Retinal pigment epithelial cell (primary cell): ENCODE measurements at regions not wholly inside any gene's neighbourhood (a gene's known extent, or its start where the extent isn't known, plus 50 kb on each side); places are given as distances from the start of the nearest gene placed in this dataset.

Source experiments
- DNase-seq: peaks from one replicate; pipeline ENCODE4 v3.0.0-alpha.2; 2010; ENCODE audit warnings: low read depth
- H3K4me3 ChIP-seq: 2 replicates; pipeline ENCODE4 v1.5.1; 2011; ENCODE audit warnings: mild to moderate bottlenecking, low read length, control low read depth, moderate library complexity
- CTCF ChIP-seq: conservative IDR thresholded peaks from 2 replicates; pipeline ENCODE4 v1.5.1; 2011; ENCODE audit warnings: low read depth, low read length, control low read depth, inconsistent platforms

DNA sequence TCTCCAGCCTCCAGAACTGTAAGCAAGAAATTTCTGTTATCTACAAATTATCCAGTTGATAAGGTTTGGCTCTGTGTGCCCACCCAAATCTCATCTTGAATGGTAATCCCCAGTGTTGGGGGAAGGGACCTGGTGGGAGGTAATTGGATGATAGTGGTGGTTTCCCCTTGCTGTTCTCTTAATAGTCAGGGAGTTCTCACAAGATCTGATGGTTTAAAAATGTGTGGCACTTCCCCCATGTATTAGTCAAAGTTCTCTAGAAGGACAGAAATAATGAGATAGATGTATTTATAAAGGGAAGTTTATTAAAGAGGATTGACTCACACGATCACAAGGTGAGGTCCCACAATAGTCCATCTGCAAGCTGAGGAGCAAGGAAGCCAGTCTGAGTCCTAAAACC lies 56.2 kb upstream of the APBB1IP start:
- no peak overlapping the region for H3K4me3 ChIP-seq
- no peak for TF ChIP-seq CTCF
- DNase-seq: no peak

GRCh38 chr10:26384600-26384999 lies 53.5 kb upstream of the APBB1IP start:
- no peak overlapping the region for H3K4me3 ChIP-seq
- no peak for TF ChIP-seq CTCF
- DNase-seq: no peak

DNA sequence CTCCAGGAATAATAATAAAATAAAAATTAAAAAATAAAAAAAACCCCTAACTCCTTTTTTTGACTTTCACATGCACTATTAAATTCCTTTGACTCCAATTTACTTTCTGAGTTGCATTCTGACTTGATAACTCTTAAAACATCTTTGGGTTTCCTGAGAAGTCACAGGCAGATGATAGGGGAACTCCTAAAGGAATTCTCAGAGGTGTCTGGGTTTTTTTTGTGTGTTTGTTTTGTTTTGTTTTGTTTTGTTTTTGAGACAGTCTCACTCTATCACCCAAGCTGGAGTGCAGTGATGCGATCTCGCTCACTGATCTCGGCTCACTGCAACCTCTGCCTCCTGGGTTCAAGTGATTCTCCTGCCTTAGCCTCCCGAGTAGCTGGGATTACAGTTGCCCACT lies 52.7 kb upstream of the APBB1IP start:
- no peak overlapping the region for H3K4me3 ChIP-seq
- DNase-seq: no peak
- TF ChIP-seq CTCF: no peak

DNA sequence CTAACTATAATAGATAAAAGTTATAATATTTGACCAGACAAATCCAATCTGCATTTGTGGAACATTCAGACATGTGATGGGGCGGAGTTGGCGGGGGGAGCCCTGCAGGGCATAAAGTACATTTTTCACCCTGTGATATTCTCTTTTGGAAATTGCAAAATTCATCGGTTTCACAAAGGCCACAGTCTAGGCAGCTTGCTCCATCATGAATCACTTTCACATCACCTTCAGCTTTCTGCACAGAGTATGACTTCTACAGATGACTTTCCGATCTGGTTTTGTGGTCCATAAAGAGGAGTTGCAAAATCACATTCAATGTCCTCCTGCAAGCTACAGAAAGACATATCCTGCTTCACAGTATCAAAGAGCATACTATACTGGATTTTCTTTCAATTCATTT lies 51.4 kb upstream of the APBB1IP start:
- no peak for TF ChIP-seq CTCF
- no peak overlapping the region for H3K4me3 ChIP-seq
- no peak for DNase-seq
